ENCODE measurements at regions not wholly inside any gene's neighbourhood (a gene's known extent, or its start where the extent isn't known, plus 50 kb on each side); places are given as distances from the start of the nearest gene placed in this dataset.

DNA sequence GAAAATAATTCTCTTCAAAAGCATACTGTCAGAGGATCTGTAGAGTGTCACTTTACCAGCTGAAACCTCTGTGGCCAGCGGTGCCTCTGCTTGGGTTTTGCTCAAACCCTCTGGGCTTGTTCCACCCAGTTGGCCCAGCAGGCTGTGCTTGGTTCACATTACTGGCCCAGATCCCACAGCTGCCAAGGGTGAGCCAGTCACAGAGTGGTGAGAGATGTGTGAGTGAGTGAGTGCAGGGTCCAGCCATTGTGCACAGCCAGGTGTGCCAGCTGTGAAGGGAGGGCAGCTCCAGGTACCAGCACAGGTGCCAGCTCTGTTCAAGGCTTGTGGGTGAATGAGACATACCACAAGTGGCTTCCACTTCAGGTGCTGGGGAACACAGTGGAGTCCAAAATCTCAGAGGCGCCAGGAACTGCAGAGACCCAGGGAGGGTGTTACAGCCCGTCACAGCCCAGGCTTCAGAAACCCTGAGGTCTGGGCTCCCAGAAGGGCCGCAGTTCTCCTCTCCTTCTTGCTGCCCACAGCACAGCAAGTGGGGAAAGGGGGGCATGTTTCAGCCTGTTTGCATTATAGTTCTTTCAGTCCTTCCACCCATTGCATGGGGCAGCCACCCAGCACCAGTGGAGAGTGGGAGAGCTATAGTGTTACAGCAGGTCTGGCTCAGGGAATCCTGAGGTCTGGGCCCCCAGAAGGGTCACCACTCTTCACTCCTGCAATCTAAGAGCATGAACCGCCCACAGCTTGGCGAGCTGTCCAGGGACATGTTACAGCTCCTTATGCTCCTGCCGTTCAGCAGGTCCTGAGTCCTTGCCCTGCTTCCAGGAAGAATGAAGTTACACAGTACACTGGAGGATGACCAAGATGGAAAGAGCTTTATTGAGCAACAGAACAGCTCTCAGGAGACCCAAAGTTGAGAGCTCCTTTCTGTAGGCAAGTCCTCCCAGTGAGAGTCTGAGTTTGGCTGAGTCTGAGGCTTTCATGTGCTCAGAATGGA lies 931.7 kb upstream of the SORCS1 start:
- TF ChIP-seq, protein P1, sequence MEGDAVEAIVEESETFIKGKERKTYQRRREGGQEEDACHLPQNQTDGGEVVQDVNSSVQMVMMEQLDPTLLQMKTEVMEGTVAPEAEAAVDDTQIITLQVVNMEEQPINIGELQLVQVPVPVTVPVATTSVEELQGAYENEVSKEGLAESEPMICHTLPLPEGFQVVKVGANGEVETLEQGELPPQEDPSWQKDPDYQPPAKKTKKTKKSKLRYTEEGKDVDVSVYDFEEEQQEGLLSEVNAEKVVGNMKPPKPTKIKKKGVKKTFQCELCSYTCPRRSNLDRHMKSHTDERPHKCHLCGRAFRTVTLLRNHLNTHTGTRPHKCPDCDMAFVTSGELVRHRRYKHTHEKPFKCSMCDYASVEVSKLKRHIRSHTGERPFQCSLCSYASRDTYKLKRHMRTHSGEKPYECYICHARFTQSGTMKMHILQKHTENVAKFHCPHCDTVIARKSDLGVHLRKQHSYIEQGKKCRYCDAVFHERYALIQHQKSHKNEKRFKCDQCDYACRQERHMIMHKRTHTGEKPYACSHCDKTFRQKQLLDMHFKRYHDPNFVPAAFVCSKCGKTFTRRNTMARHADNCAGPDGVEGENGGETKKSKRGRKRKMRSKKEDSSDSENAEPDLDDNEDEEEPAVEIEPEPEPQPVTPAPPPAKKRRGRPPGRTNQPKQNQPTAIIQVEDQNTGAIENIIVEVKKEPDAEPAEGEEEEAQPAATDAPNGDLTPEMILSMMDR (IDR thresholded peaks at IDR 0.05; ENCODE audit: control extremely low read depth in 1 of 3, insufficient read depth in 1 of 3, low read depth in 1 of 3, low read length in 3 of 3) = no peak
- TF ChIP-seq SP4 (IDR thresholded peaks at IDR 0.05; ENCODE audit: low read length) = no peak
- TF ChIP-seq CBX5 (IDR thresholded peaks at IDR 0.05; ENCODE audit: low read depth, low read length) = no peak
- no peak for TF ChIP-seq POLR2A (IDR thresholded peaks at IDR 0.05; ENCODE audit: control extremely low read depth in 1 of 2, low read depth in 2 of 2, low read length in 2 of 2)
- TF ChIP-seq NANOG (IDR thresholded peaks at IDR 0.05; ENCODE audit: insufficient read depth, low read depth, low read length, poor library complexity, severe bottlenecking) = no peak
- TF ChIP-seq SIN3A (conservative IDR thresholded peaks at IDR 0.05 in 1 of 2, IDR thresholded peaks at IDR 0.05 in 1 of 2; ENCODE audit: low read depth in 1 of 2, low read length in 2 of 2) = no peak
- no peak for TF ChIP-seq SIRT6 (IDR thresholded peaks at IDR 0.05; ENCODE audit: low read length)
- no peak for TF ChIP-seq MAFK (IDR thresholded peaks at IDR 0.05; ENCODE audit: low read depth, low read length)
- TF ChIP-seq PHF8 (conservative IDR thresholded peaks at IDR 0.05; ENCODE audit: low read depth, low read length) = no peak
- no peak for TF ChIP-seq POLR2AphosphoS5 (IDR thresholded peaks at IDR 0.05; ENCODE audit: low read depth, low read length)
- no peak for TF ChIP-seq EP300 (IDR thresholded peaks at IDR 0.05; ENCODE audit: borderline replicate concordance in 1 of 2, low read depth in 2 of 2, low read length in 2 of 2)
